ENCODE measurements at regions not wholly inside any gene's neighbourhood (a gene's known extent, or its start where the extent isn't known, plus 50 kb on each side); places are given as distances from the start of the nearest gene placed in this dataset.

- H3K27ac ChIP-seq: no peak overlapping the region
- no peaks in the 10 kb centered on the region for H3K36me3 ChIP-seq
- no peak for DNase-seq (ENCODE audit: low spot score)
- no peaks in the 10 kb centered on the region for H3K4me1 ChIP-seq (ENCODE audit: control insufficient read depth in 1 of 2, low read depth in 2 of 2)
- no peaks in the 10 kb centered on the region for H3K9me3 ChIP-seq
- no peaks in the 10 kb centered on the region for H3K27me3 ChIP-seq (replicated peaks; ENCODE audit: insufficient read depth)
- no peak overlapping the region for H3K4me3 ChIP-seq
- ATAC-seq (ENCODE audit: insufficient number of reproducible peaks, low FRiP score, low read depth): no peak
- TF ChIP-seq CTCF (IDR thresholded peaks at IDR 0.05): no peak
These were observed 99.0 kb upstream of the FBN2 start for GRCh38 chr5:128637031-128637430.

GRCh38 chr5:128641861-128642260, 103.8 kb upstream of the FBN2 start:
- H3K27me3 ChIP-seq (replicated peaks; ENCODE audit: insufficient read depth): no peaks in the 10 kb centered on the region
- H3K9me3 ChIP-seq: no peaks in the 10 kb centered on the region
- ATAC-seq (ENCODE audit: insufficient number of reproducible peaks, low FRiP score, low read depth) (no peak), DNase-seq (ENCODE audit: low spot score) (no peak)
- TF ChIP-seq CTCF (IDR thresholded peaks at IDR 0.05): no peak
- no peaks in the 10 kb centered on the region for H3K4me1 ChIP-seq (ENCODE audit: control insufficient read depth in 1 of 2, low read depth in 2 of 2)
- no peak overlapping the region for H3K4me3 ChIP-seq
- no peaks in the 10 kb centered on the region for H3K36me3 ChIP-seq
- H3K27ac ChIP-seq: no peak overlapping the region

GRCh38 chr5:128644863-128645262, 106.8 kb upstream of the FBN2 start:
- no peaks in the 10 kb centered on the region for H3K9me3 ChIP-seq
- no peaks in the 10 kb centered on the region for H3K4me1 ChIP-seq (ENCODE audit: control insufficient read depth in 1 of 2, low read depth in 2 of 2)
- no peak overlapping the region for H3K27ac ChIP-seq
- H3K27me3 ChIP-seq (replicated peaks; ENCODE audit: insufficient read depth): no peaks in the 10 kb centered on the region
- no peak for DNase-seq (ENCODE audit: low spot score)
- TF ChIP-seq CTCF (IDR thresholded peaks at IDR 0.05): no peak
- no peak for ATAC-seq (ENCODE audit: insufficient number of reproducible peaks, low FRiP score, low read depth)
- no peaks in the 10 kb centered on the region for H3K36me3 ChIP-seq
- H3K4me3 ChIP-seq: no peak overlapping the region

GRCh38 chr5:128645581-128645980, 107.5 kb upstream of the FBN2 start:
- Histone ChIP-seq H3K4me1 (ENCODE audit: control insufficient read depth in 1 of 2, low read depth in 2 of 2) (no peaks in the 10 kb centered on the region), H3K27ac (no peak overlapping the region), H3K36me3 (no peaks in the 10 kb centered on the region), H3K9me3 (no peaks in the 10 kb centered on the region), H3K27me3 (replicated peaks; ENCODE audit: insufficient read depth) (no peaks in the 10 kb centered on the region), H3K4me3 (no peak overlapping the region)
- DNase-seq (ENCODE audit: low spot score): no peak
- ATAC-seq (ENCODE audit: insufficient number of reproducible peaks, low FRiP score, low read depth): no peak
- no peak for TF ChIP-seq CTCF (IDR thresholded peaks at IDR 0.05)

GRCh38 chr5:128646176-128646575, 108.1 kb upstream of the FBN2 start:
- TF ChIP-seq CTCF (IDR thresholded peaks at IDR 0.05): no peak
- Histone ChIP-seq H3K27ac (no peak overlapping the region), H3K27me3 (replicated peaks; ENCODE audit: insufficient read depth) (no peaks in the 10 kb centered on the region), H3K36me3 (no peaks in the 10 kb centered on the region), H3K9me3 (no peaks in the 10 kb centered on the region), H3K4me1 (ENCODE audit: control insufficient read depth in 1 of 2, low read depth in 2 of 2) (no peaks in the 10 kb centered on the region), H3K4me3 (no peak overlapping the region)
- DNase-seq (ENCODE audit: low spot score) (no peak), ATAC-seq (ENCODE audit: insufficient number of reproducible peaks, low FRiP score, low read depth) (no peak)
